ENCODE measurements at regions not wholly inside any gene's neighbourhood (a gene's known extent, or its start where the extent isn't known, plus 50 kb on each side); places are given as distances from the start of the nearest gene placed in this dataset.

DNA sequence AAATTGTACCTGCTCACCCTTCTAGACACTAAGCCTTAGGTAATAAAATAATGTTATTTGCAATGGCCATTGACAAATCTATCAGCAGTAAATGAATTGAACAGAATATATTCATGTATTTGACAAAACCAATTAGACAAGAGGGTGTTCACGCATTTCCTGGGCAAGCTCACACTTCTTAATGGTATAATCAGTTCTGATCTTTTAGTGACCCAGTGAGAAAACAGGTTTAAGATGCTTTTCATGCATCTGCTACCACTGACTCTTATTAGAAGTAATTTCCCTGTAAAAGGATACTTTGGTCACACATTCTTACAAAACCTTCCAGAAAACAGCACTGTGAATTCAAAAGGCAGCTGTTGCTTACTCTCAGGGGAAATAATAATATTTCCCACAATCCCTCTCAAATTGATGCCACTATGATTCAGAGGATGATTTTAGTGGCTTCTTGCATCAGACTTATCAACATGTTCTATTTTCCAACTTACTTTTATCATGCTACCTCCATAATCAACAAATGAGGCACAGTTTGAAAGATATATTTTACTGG lies 313.9 kb upstream of the NWD2 start:
- TF ChIP-seq EP300 (IDR thresholded peaks at IDR 0.05) (no peak), POLR2AphosphoS5 (IDR thresholded peaks at IDR 0.05) (no peak)
- TF ChIP-seq, protein P1, sequence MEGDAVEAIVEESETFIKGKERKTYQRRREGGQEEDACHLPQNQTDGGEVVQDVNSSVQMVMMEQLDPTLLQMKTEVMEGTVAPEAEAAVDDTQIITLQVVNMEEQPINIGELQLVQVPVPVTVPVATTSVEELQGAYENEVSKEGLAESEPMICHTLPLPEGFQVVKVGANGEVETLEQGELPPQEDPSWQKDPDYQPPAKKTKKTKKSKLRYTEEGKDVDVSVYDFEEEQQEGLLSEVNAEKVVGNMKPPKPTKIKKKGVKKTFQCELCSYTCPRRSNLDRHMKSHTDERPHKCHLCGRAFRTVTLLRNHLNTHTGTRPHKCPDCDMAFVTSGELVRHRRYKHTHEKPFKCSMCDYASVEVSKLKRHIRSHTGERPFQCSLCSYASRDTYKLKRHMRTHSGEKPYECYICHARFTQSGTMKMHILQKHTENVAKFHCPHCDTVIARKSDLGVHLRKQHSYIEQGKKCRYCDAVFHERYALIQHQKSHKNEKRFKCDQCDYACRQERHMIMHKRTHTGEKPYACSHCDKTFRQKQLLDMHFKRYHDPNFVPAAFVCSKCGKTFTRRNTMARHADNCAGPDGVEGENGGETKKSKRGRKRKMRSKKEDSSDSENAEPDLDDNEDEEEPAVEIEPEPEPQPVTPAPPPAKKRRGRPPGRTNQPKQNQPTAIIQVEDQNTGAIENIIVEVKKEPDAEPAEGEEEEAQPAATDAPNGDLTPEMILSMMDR (IDR thresholded peaks at IDR 0.05): no peak
